ENCODE measurements at regions not wholly inside any gene's neighbourhood (a gene's known extent, or its start where the extent isn't known, plus 50 kb on each side); places are given as distances from the start of the nearest gene placed in this dataset.
"Not testable (repeated sequence)": the region's sequence is repeated elsewhere in the genome, so short reads cannot be mapped to it uniquely, and the experiment has no call there.

- DNase-seq (ENCODE audit: low read depth); H3K4me3 ChIP-seq (ENCODE audit: low read depth, low read length); in situ Hi-C loops (cut with HindIII; ENCODE audit: low sequenced_read_pairs): not testable (repeated sequence)
Observed at GRCh38 chr16:29248306-29248939, 158.1 kb downstream of the NPIPB11 start.

GRCh38 chr16:29246091-29246490 lies 160.4 kb downstream of the NPIPB11 start:
- DNase-seq (ENCODE audit: low read depth); in situ Hi-C loops (cut with HindIII; ENCODE audit: low sequenced_read_pairs); H3K4me3 ChIP-seq (ENCODE audit: low read depth, low read length): not testable (repeated sequence)

DNA sequence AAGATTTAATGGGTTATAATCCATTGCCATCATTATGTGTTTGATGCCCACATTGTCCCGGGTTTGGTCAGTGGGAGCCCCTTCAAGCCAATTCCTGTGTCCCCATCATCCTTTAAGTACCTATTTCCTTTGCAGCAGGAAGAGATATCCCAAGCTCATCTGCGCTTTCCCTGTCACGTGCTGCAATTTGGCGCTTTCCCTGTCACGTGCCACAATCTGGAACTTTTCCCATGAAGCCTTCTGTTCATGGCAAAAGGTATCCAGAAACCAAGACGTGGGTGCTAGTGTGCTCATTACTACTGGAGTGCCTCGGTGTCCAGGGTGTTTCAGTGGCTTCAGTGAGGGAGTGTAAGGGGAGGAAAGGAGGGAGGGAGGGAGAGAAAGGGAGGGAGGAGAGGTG lies 168.5 kb downstream of the NPIPB11 start:
- in situ Hi-C loops (cut with HindIII; ENCODE audit: low sequenced_read_pairs), result no loop called here
- TF ChIP-seq CTCF (IDR thresholded peaks at IDR 0.05; ENCODE audit: low read depth, low read length, missing control alignments), result no peak
- H3K4me3 ChIP-seq (ENCODE audit: low read depth, low read length), result no peak overlapping the region
- DNase-seq (ENCODE audit: low read depth), result no peak

- in situ Hi-C loops (cut with HindIII; ENCODE audit: low sequenced_read_pairs); DNase-seq (ENCODE audit: low read depth); H3K4me3 ChIP-seq (ENCODE audit: low read depth, low read length): not testable (repeated sequence)
Observed at GRCh38 chr16:29237495-29237894, 169.0 kb downstream of the NPIPB11 start.

GRCh38 chr16:29237023-29237422 lies 169.5 kb downstream of the NPIPB11 start:
- not testable (repeated sequence) for DNase-seq (ENCODE audit: low read depth)

GRCh38 chr16:29235836-29236370 lies 170.6 kb downstream of the NPIPB11 start:
- DNase-seq (ENCODE audit: low read depth); in situ Hi-C loops (cut with HindIII; ENCODE audit: low sequenced_read_pairs); H3K4me3 ChIP-seq (ENCODE audit: low read depth, low read length): not testable (repeated sequence)

More at GRCh38 chr16:29237023-29237422, 169.5 kb downstream of the NPIPB11 start:
- in situ Hi-C loops (cut with HindIII; ENCODE audit: low sequenced_read_pairs); H3K4me3 ChIP-seq (ENCODE audit: low read depth, low read length): not testable (repeated sequence)

- DNase-seq (ENCODE audit: low read depth); in situ Hi-C loops (cut with HindIII; ENCODE audit: low sequenced_read_pairs); H3K4me3 ChIP-seq (ENCODE audit: low read depth, low read length): not testable (repeated sequence)
Observed at GRCh38 chr16:29234536-29235275, 171.8 kb downstream of the NPIPB11 start.

DNA sequence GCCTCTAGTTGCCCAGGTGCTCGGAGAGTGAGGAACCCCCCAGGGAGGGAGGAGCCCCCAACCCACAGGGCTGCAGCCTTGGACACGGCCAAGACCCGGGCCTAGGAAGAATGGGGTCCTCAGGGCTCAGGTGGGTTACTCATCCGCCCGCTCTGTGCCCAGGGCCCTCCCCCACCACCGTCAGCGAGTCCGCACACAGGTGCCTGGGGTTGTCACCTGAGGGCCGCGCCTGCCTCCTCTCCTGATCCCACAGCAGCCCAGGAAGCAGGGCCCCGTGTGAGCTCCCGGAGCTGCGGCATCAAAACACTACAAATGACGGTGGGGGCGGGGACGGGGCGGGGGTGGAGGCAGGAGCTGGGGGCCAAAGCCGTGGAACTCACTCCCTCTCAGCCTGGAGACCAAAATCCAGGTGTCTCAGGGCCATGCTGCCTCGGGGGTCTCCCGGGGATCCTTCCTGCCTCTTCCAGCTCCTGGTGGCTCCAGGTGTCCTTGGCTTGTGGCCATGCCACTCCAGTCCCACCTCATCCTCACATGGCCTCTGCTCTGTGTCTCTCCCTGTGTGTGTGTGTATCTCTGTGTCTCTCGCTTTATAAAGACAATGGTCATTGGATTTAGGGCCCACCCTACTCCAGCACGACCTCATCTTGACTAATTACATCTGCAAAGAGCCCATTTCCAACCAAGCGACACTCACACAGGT lies 172.7 kb downstream of the NPIPB11 start:
- in situ Hi-C loops (cut with HindIII; ENCODE audit: low sequenced_read_pairs); DNase-seq (ENCODE audit: low read depth); H3K4me3 ChIP-seq (ENCODE audit: low read depth, low read length): not testable (repeated sequence)

GRCh38 chr16:29232811-29233704 lies 173.5 kb downstream of the NPIPB11 start:
- TF ChIP-seq CTCF (IDR thresholded peaks at IDR 0.05; ENCODE audit: low read depth, low read length, missing control alignments), result no peak
- in situ Hi-C loops (cut with HindIII; ENCODE audit: low sequenced_read_pairs), result no loop called here
- DNase-seq (ENCODE audit: low read depth), result no peak
- H3K4me3 ChIP-seq (ENCODE audit: low read depth, low read length), result no peak overlapping the region

DNA sequence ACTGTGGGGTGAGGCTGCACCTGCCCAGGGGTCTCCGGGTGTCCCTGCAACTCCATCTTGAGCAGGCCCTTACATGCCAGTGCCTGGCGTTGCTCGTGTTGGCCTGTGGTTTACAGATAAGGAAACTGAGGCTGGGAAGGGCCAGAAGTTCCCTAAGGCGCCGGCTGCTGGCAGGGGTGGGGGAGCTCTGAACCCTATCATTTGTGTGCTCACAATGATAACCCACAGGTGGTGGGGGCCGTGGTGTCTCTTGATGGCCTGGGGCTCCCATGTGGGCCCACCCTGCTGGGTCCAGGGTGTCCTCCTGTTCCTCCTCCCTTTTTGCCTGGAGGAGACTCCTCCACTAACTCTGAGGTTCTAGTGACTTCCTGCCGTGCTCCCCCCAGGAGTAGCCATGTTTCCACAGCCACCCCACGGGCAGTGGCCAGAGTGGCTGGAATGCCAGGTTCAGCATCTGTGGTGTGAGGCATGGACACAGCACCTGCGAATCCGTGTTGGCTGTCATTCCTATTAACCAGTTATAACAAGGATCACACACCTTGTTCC lies 174.3 kb downstream of the NPIPB11 start:
- H3K4me3 ChIP-seq (ENCODE audit: low read depth, low read length); in situ Hi-C loops (cut with HindIII; ENCODE audit: low sequenced_read_pairs): not testable (repeated sequence)

More for the DNA sequence above, 174.3 kb downstream of the NPIPB11 start:
- not testable (repeated sequence) for DNase-seq (ENCODE audit: low read depth)

Data from astrocyte of the cerebellum (primary cell).